BJ (cell line): ENCODE measurements at regions not wholly inside any gene's neighbourhood (a gene's known extent, or its start where the extent isn't known, plus 50 kb on each side); places are given as distances from the start of the nearest gene placed in this dataset.
"Not testable (repeated sequence)": the region's sequence is repeated elsewhere in the genome, so short reads cannot be mapped to it uniquely, and the experiment has no call there.

Source experiments
- CTCF ChIA-PET: fragments of 350-600 bp; formaldehyde crosslinking; extraction: SDS; loops from one replicate; lab custom pipeline; 2021; ENCODE audit warnings: antibody characterized with exemption, inconsistent platforms; lab: Yijun Ruan, JAX
- POLR2A ChIA-PET: fragments of 300-600 bp; sonication (Branson Sonifier 250); formaldehyde crosslinking; extraction: SDS; loops from one replicate; lab custom pipeline; 2021; ENCODE audit warnings: antibody characterized with exemption; lab: Charles Lee
- DNase-seq: peaks from one replicate; pipeline ENCODE4 v3.0.0-alpha.2; 2011; ENCODE audit warnings: low read depth
- H3K27me3 ChIP-seq: 2 replicates; pipeline ENCODE4 v1.6.0; 2011; ENCODE audit warnings: low read length; ENCODE audit not compliant: control insufficient read depth, insufficient read depth
- H3K36me3 ChIP-seq: 2 replicates; pipeline ENCODE4 v1.5.1; 2011; ENCODE audit warnings: low read length; ENCODE audit not compliant: control insufficient read depth, insufficient read depth
- H3K4me3 ChIP-seq: 2 replicates; pipeline ENCODE4 v1.5.1; 2011; ENCODE audit warnings: low read depth, mild to moderate bottlenecking, control low read depth, low read length
- TF ChIP-seq, protein P1 (sequence below): IDR thresholded peaks from 2 replicates; pipeline ENCODE4 v1.5.1; 2011; ENCODE audit warnings: low read depth, mild to moderate bottlenecking, control low read depth, inconsistent platforms, low read length, moderate library complexity; ENCODE audit not compliant: insufficient read depth

DNA sequence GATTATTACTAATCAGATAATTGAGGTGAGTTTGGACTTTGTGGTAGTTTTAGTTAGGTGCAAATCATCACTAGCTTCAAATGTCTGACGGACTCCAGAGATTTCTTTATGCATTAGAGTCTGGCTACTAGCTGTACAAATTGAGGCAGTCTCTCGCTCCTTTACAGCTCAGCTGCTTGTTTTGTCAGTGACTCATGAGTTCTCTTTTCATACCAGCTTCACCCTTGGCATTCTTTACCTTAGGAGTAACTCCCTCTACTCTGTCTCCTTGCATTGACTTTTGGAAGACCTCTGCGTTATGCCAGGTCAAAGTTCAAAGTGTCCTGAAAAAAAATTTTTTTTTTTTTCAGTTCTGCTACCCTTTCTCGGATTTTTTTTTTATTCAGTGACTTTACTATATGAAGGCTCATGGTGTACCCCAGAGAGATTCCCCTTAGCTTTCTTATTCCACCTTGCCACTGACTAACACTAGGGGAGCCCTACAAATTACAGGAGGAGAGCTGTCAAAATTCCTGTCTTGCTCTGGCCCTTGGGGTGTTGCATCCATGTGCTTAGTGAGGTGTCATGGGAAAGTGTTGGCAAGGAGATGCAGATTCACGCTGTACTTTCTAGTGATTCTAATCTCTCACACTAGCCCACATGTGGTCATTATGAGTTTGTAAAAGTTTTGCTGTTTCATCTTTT lies 576.6 kb downstream of the ADGRL2 start:
- Histone ChIP-seq H3K36me3 (no peaks in the 10 kb centered on the region), H3K4me3 (no peak overlapping the region), H3K27me3 (no peaks in the 10 kb centered on the region)
- CTCF ChIA-PET = interaction anchor here (0.8 kb wide), 1 partner anchor 30 kb away, joined by 3 read pairs; no protein-coding TSS in a partner anchor
- POLR2A ChIA-PET = no interaction called here
- DNase-seq = no peak
- TF ChIP-seq, protein P1, sequence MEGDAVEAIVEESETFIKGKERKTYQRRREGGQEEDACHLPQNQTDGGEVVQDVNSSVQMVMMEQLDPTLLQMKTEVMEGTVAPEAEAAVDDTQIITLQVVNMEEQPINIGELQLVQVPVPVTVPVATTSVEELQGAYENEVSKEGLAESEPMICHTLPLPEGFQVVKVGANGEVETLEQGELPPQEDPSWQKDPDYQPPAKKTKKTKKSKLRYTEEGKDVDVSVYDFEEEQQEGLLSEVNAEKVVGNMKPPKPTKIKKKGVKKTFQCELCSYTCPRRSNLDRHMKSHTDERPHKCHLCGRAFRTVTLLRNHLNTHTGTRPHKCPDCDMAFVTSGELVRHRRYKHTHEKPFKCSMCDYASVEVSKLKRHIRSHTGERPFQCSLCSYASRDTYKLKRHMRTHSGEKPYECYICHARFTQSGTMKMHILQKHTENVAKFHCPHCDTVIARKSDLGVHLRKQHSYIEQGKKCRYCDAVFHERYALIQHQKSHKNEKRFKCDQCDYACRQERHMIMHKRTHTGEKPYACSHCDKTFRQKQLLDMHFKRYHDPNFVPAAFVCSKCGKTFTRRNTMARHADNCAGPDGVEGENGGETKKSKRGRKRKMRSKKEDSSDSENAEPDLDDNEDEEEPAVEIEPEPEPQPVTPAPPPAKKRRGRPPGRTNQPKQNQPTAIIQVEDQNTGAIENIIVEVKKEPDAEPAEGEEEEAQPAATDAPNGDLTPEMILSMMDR = no peak

DNA sequence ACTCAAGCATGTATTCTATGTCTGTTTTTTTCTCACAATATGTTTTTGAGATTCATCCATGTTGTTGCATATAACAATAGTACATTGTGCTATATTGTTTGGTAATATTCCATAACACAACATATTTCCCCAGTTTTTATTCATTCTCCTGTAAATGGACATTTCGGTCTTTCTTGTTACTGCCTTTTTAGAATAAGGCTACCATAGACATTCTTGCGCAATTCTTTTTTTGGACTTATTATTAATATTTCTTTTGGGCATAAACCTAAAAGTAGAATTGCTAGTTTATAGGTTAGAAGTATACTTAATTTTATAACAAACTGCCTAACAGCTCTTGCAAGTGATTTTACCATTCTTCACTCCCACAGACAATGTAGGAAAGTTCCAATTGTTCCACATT lies 573.0 kb downstream of the ADGRL2 start:
- Histone ChIP-seq H3K4me3 (no peak overlapping the region), H3K36me3 (no peaks in the 10 kb centered on the region), H3K27me3 (no peaks in the 10 kb centered on the region)
- POLR2A ChIA-PET = no interaction called here
- CTCF ChIA-PET = no interaction called here
- TF ChIP-seq, protein P1 = no peak
- DNase-seq = no peak

DNA sequence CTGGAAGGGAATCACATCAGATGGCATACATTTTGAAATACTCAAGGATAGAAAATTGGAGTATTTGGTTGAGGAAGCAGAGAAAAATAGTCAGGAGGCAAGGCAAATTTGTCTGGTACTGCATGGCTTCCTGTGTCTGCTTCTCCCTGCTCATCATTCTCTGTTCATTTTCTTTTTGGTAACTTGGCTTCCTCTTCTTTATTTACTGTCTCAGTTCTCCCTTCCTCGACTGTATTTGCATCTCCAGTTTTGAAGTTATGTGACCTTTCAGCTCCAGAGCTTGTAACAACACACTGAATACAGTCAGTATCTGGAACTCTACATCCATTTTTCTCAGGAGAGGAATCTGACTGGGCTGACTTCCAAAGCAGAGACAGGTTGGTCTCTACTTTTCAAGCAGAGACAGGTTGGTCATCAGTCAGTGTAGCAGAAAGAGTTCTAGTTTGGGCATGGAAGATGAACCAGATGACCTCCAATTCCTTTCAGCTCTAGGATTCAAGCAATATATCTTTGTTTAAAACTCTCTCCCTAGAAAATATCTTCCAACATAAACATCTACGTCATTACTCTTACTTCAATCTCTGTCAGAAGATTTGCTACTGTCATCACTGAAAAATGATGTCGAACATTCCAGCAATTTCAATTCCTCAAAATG lies 571.2 kb downstream of the ADGRL2 start:
- POLR2A ChIA-PET = no interaction called here
- no peak for DNase-seq
- H3K36me3 ChIP-seq = no peaks in the 10 kb centered on the region
- H3K4me3 ChIP-seq = no peak overlapping the region
- CTCF ChIA-PET = no interaction called here
- TF ChIP-seq, protein P1 = no peak
- H3K27me3 ChIP-seq = no peaks in the 10 kb centered on the region

DNA sequence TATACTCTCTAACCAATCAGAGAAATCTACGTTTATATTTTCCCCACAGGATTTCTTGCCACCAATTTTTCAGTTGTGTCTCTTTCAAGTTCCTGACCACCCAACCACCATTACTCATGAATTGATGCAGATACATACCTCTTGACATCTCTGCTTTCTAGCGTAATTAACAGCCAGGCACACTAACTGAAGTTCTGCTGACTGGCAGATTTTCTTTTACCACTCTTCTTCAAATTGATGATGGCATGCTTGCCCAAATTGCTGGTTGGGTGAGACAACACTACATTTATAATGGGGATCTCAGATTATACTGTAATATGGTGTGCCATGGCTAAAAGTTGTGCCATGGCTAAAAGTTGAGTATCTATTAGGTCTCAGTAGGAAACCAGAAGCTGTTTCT lies 566.7 kb downstream of the ADGRL2 start:
- Histone ChIP-seq H3K27me3 (no peaks in the 10 kb centered on the region), H3K4me3 (no peak overlapping the region), H3K36me3 (no peaks in the 10 kb centered on the region)
- no peak for DNase-seq
- POLR2A ChIA-PET = no interaction called here
- CTCF ChIA-PET = no interaction called here
- TF ChIP-seq, protein P1 = no peak

DNA sequence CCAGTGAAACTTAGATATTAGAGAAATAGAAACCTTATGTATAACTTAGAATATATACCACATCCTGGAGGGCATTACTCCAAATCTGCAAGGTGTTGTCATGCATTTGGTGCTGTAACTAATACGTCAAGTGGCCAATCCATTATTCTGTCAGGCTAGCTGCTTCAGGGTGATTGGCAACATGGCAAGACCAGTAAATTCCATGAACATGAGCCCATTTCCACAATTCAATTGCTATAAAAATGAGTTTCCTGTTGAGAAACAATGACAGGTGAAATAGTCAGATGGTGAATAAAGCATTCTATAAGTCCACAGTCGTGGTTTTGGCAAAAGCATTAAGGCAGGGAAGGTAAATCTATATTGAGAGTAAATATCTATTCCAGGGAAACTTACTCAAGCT lies 566.0 kb downstream of the ADGRL2 start:
- H3K4me3 ChIP-seq = no peak overlapping the region
- TF ChIP-seq, protein P1 = no peak
- no peak for DNase-seq
- H3K36me3 ChIP-seq = no peaks in the 10 kb centered on the region
- H3K27me3 ChIP-seq = no peaks in the 10 kb centered on the region
- CTCF ChIA-PET = no interaction called here
- POLR2A ChIA-PET = no interaction called here

DNA sequence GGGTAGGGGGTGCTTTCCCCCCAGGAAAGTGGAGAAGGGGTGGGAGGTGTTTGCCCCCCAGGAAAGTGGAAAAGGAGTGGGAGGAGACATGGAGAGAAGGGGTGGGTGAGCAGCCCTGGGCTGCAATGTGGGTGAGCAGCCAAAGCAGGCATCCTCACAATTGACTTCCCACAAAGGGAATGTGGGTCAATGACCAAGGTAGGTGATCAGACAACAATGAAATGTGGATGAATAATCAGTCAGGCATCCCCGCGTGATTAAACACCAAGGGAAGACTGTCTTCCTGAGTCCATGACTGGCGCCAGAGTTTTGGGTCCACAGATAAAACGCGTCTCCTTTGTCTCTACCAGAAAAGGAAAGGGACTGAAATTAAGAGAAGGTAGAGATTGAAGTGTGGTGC lies 558.8 kb downstream of the ADGRL2 start:
- H3K27me3 ChIP-seq, CTCF ChIA-PET, H3K36me3 ChIP-seq, DNase-seq, H3K4me3 ChIP-seq, POLR2A ChIA-PET: not testable (repeated sequence)

DNA sequence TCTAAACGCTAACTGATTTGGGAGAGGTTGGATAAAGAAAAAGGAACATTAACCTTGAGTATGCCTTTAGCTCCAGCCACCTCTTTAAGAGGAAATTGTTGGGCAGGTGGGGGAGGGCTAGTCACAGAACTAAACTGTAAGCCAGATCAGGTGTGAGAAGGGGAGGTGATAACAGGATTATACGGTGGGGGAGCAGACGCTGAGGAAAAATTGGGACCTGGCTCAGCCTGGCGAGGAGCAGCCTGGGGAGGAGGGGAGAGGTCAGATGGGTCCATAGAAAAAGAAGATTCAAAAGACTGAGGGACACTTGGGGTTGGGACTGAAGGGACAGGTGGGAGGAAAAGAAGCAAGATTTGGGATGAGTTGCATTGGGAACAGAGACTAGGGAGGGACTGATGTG lies 558.0 kb downstream of the ADGRL2 start:
- H3K36me3 ChIP-seq, H3K4me3 ChIP-seq, H3K27me3 ChIP-seq, DNase-seq, POLR2A ChIA-PET: not testable (repeated sequence)
- CTCF ChIA-PET = interaction anchor here (1.0 kb wide), 1 partner anchor 10 kb away, joined by 3 read pairs; no protein-coding TSS in a partner anchor

DNA sequence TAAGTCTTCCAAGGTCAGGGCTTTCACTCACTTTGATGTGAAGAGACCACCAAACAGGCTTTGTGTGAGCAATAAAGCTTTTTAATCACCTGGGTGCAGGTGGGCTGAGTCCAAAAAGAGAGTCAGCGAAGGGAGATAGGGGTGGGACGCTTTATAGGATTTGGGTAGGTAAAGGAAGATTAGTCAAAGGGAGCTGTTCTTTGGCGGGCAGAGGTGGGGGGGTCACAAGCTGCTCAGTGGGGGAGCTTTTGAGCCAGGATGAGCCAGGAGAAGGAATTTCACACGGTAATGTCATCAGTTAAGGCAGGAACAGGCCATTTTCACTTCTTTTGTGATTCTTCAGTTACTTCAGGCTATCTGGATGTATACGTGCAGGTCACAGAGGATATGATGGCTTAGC lies 553.8 kb downstream of the ADGRL2 start:
- H3K4me3 ChIP-seq, CTCF ChIA-PET, H3K27me3 ChIP-seq, DNase-seq, H3K36me3 ChIP-seq, POLR2A ChIA-PET: not testable (repeated sequence)
